OCI-LY1 (cell line): ENCODE measurements at regions not wholly inside any gene's neighbourhood (a gene's known extent, or its start where the extent isn't known, plus 50 kb on each side); places are given as distances from the start of the nearest gene placed in this dataset.

ENCODE experiments used
- H2AFZ ChIP-seq: fragments of 200-600 bp; sonication (generic), shearing (Covaris generic); 2 replicates; pipeline ENCODE4 v1.6.0; 2014; ENCODE audit warnings: antibody characterized with exemption, mild to moderate bottlenecking, low read length
- H3F3A ChIP-seq: fragments of 200-600 bp; sonication (generic), shearing (Covaris generic); 2 replicates; pipeline ENCODE4 v1.6.0; 2014; ENCODE audit warnings: mild to moderate bottlenecking, antibody characterized with exemption, low read length, moderate library complexity; ENCODE audit not compliant: insufficient read depth
- H3K27ac ChIP-seq: fragments of 200-600 bp; sonication (generic); 2 replicates; pipeline ENCODE4 v1.5.1; 2014; ENCODE audit warnings: low read length, mixed run types, mild to moderate bottlenecking, low read depth; ENCODE audit not compliant: poor library complexity, severe bottlenecking
- H3K27me3 ChIP-seq: fragments of 200-600 bp; sonication (generic); 2 replicates; pipeline ENCODE4 v1.6.0; 2014; ENCODE audit warnings: antibody characterized with exemption, mild to moderate bottlenecking, low read length, moderate library complexity; ENCODE audit not compliant: insufficient read depth
- H3K36me3 ChIP-seq: fragments of 200-600 bp; sonication (generic); 2 replicates; pipeline ENCODE4 v1.6.1; 2014; ENCODE audit warnings: mild to moderate bottlenecking, antibody characterized with exemption, low read length, moderate library complexity, mixed read lengths; ENCODE audit not compliant: insufficient read depth
- H3K4me1 ChIP-seq: fragments of 200-600 bp; sonication (generic); 2 replicates; pipeline ENCODE4 v1.5.1; 2014; ENCODE audit warnings: mild to moderate bottlenecking, low read length, moderate library complexity; ENCODE audit not compliant: insufficient read depth, severe bottlenecking
- H3K4me2 ChIP-seq: fragments of 200-600 bp; sonication (generic), shearing (Covaris generic); 2 replicates; pipeline ENCODE4 v1.6.1; 2014; ENCODE audit warnings: low read length
- H3K4me3 ChIP-seq: fragments of 200-600 bp; sonication (generic); 2 replicates; pipeline ENCODE4 v1.5.1; 2014; ENCODE audit warnings: low read length, low read depth, mild to moderate bottlenecking, mixed read lengths; ENCODE audit not compliant: poor library complexity, severe bottlenecking
- H3K79me2 ChIP-seq: fragments of 200-600 bp; shearing (Covaris generic); 2 replicates; pipeline ENCODE4 v1.6.1; 2016; ENCODE audit warnings: mixed run types, low read length, mixed read lengths; ENCODE audit not compliant: insufficient read depth
- H3K9ac ChIP-seq: fragments of 200-600 bp; sonication (generic), shearing (Covaris generic); 2 replicates; pipeline ENCODE4 v1.6.1; 2014; ENCODE audit warnings: mild to moderate bottlenecking, low read length, mixed read lengths
- H3K9me2 ChIP-seq: fragments of 200-600 bp; sonication (generic), shearing (Covaris generic); 2 replicates; pipeline ENCODE4 v1.6.1; 2014; ENCODE audit warnings: low read depth, mild to moderate bottlenecking, low read length, mixed read lengths
- H3K9me3 ChIP-seq: fragments of 200-600 bp; shearing (Covaris generic); 2 replicates; pipeline ENCODE4 v1.6.1; 2014; ENCODE audit warnings: low read length, mixed read lengths
- H4K20me1 ChIP-seq: fragments of 200-600 bp; sonication (generic), shearing (Covaris generic); 2 replicates; pipeline ENCODE4 v1.6.0; 2016; ENCODE audit warnings: mild to moderate bottlenecking, low read length; ENCODE audit not compliant: insufficient read depth
- CTCF ChIP-seq: fragments of 200-600 bp; sonication (generic), shearing (Covaris generic); IDR thresholded peaks from 2 replicates; pipeline ENCODE4 v1.5.1; 2017; ENCODE audit warnings: mild to moderate bottlenecking, antibody characterized with exemption, low read length, moderate library complexity, mixed read lengths
- EZH2 ChIP-seq: fragments of 200-600 bp; sonication (generic), shearing (Covaris generic); IDR thresholded peaks from 2 replicates; pipeline ENCODE4 v1.8.0; 2017; ENCODE audit warnings: borderline replicate concordance, mixed run types, mild to moderate bottlenecking, antibody characterized with exemption, low read length, moderate library complexity, mixed read lengths

- Histone ChIP-seq H3K27ac (no peak overlapping the region), H4K20me1 (no peaks in the 10 kb centered on the region), H3F3A (no peaks in the 10 kb centered on the region), H3K9me2 (no peaks in the 10 kb centered on the region), H2AFZ (no peak overlapping the region), H3K4me3 (no peak overlapping the region), H3K27me3 (no peaks in the 10 kb centered on the region), H3K79me2 (no peaks in the 10 kb centered on the region), H3K9ac (no peak overlapping the region), H3K9me3 (no peaks in the 10 kb centered on the region), H3K4me2 (no peak overlapping the region), H3K4me1 (no peaks in the 10 kb centered on the region), H3K36me3 (no peaks in the 10 kb centered on the region)
- TF ChIP-seq CTCF (no peak), EZH2 (no peak)
These were observed 696.8 kb upstream of the NCAM2 start for GRCh38 chr21:20301395-20301794.

- H3K9ac ChIP-seq, result no peak overlapping the region
- H3K9me3 ChIP-seq, result no peaks in the 10 kb centered on the region
- no peaks in the 10 kb centered on the region for H4K20me1 ChIP-seq
- no peaks in the 10 kb centered on the region for H3K36me3 ChIP-seq
- no peak overlapping the region for H3K4me2 ChIP-seq
- H3K79me2 ChIP-seq, result no peaks in the 10 kb centered on the region
- no peaks in the 10 kb centered on the region for H3K9me2 ChIP-seq
- H3K4me1 ChIP-seq, result no peaks in the 10 kb centered on the region
- no peak overlapping the region for H3K27ac ChIP-seq
- H2AFZ ChIP-seq, result no peak overlapping the region
- TF ChIP-seq CTCF, result no peak
- TF ChIP-seq EZH2, result no peak
- H3F3A ChIP-seq, result no peaks in the 10 kb centered on the region
- H3K4me3 ChIP-seq, result no peak overlapping the region
- no peaks in the 10 kb centered on the region for H3K27me3 ChIP-seq
These were observed 696.1 kb upstream of the NCAM2 start for GRCh38 chr21:20302084-20302483.

- Histone ChIP-seq H3K27me3 (no peaks in the 10 kb centered on the region), H3K9me3 (no peaks in the 10 kb centered on the region)
- no peak for TF ChIP-seq CTCF
- no peak for TF ChIP-seq EZH2
These were observed 691.4 kb upstream of the NCAM2 start for GRCh38 chr21:20306836-20307235.

More at GRCh38 chr21:20306836-20307235, 691.4 kb upstream of the NCAM2 start:
- H3K79me2 ChIP-seq, result no peaks in the 10 kb centered on the region
- no peak overlapping the region for H3K4me3 ChIP-seq
- H3K9me2 ChIP-seq, result no peaks in the 10 kb centered on the region
- H3K36me3 ChIP-seq, result no peaks in the 10 kb centered on the region
- H3K9ac ChIP-seq, result no peak overlapping the region
- no peak overlapping the region for H3K27ac ChIP-seq
- H3K4me1 ChIP-seq, result no peaks in the 10 kb centered on the region
- no peaks in the 10 kb centered on the region for H4K20me1 ChIP-seq
- no peak overlapping the region for H3K4me2 ChIP-seq
- no peaks in the 10 kb centered on the region for H3F3A ChIP-seq
- no peak overlapping the region for H2AFZ ChIP-seq
